Epithelial cell of proximal tubule (primary cell): ENCODE measurements at regions not wholly inside any gene's neighbourhood (a gene's known extent, or its start where the extent isn't known, plus 50 kb on each side); places are given as distances from the start of the nearest gene placed in this dataset.

Experiments
- DNase-seq: peaks from one replicate; pipeline ENCODE4 v3.0.0-alpha.2; 2011; ENCODE audit warnings: low read depth
- H3K4me3 ChIP-seq: 2 replicates; pipeline ENCODE4 v1.5.1; 2011; ENCODE audit warnings: low read depth, mild to moderate bottlenecking, low read length
- CTCF ChIP-seq: conservative IDR thresholded peaks from 2 replicates; pipeline ENCODE4 v1.5.1; 2012; ENCODE audit warnings: low read depth, mild to moderate bottlenecking, low read length

- TF ChIP-seq CTCF = no peak
- no peak overlapping the region for H3K4me3 ChIP-seq
- no peak for DNase-seq
These were observed 407.4 kb upstream of the LRRTM1 start for GRCh38 chr2:80711915-80712314.

- no peak overlapping the region for H3K4me3 ChIP-seq
- no peak for TF ChIP-seq CTCF
- no peak for DNase-seq
These were observed 402.4 kb upstream of the LRRTM1 start for GRCh38 chr2:80706951-80707350.

GRCh38 chr2:80706541-80706940 lies 402.0 kb upstream of the LRRTM1 start:
- TF ChIP-seq CTCF = no peak
- no peak for DNase-seq
- no peak overlapping the region for H3K4me3 ChIP-seq

- no peak for TF ChIP-seq CTCF
- no peak for DNase-seq
- H3K4me3 ChIP-seq = no peak overlapping the region
These were observed 399.0 kb upstream of the LRRTM1 start for GRCh38 chr2:80703532-80703931.

GRCh38 chr2:80700961-80701360 lies 396.4 kb upstream of the LRRTM1 start:
- DNase-seq = no peak
- H3K4me3 ChIP-seq = no peak overlapping the region
- no peak for TF ChIP-seq CTCF
